PC-3 (cell line): ENCODE measurements at regions not wholly inside any gene's neighbourhood (a gene's known extent, or its start where the extent isn't known, plus 50 kb on each side); places are given as distances from the start of the nearest gene placed in this dataset.

Experiments used
- ATAC-seq: fragments of 200-7000 bp; cut with Tn5 transposase; 2 replicates; pipeline ENCODE4 v1.9.1; 2020; ENCODE audit warnings: mild to moderate bottlenecking, moderate library complexity
- BruUV-seq: library from RNA; stranded (reverse); fragments of 400-500 nt; replicated peaks from 2 replicates; lab custom pipeline; 2021; lab: Mats Ljungman, UMichigan
- CTCF ChIA-PET: fragments of 300-600 bp; sonication (Branson Sonifier 250); formaldehyde crosslinking; loops from one replicate; lab custom pipeline; 2022; ENCODE audit warnings: antibody characterized with exemption; lab: Charles Lee
- POLR2A ChIA-PET: fragments of 300-600 bp; sonication (Branson Sonifier 250); formaldehyde crosslinking; loops from one replicate; lab custom pipeline; 2022; ENCODE audit warnings: antibody characterized with exemption; ENCODE audit not compliant: unreplicated experiment; lab: Charles Lee
- DNase-seq: peaks from one replicate; pipeline ENCODE4 v3.0.0-alpha.2; 2015
- H2AFZ ChIP-seq: fragments of 300-600 bp; sonication (generic); 2 replicates; pipeline ENCODE4 v1.6.0; 2016; ENCODE audit warnings: antibody characterized with exemption, low read length
- H3F3A ChIP-seq: fragments of 300-600 bp; sonication (generic); one replicate; pipeline ENCODE4 v1.6.0; 2017; ENCODE audit warnings: antibody characterized with exemption, low read length, control low read depth, mild to moderate bottlenecking; ENCODE audit not compliant: unreplicated experiment
- H3K27ac ChIP-seq: fragments of 300-600 bp; sonication (generic); 2 replicates; pipeline ENCODE4 v1.5.1; 2016; ENCODE audit warnings: mild to moderate bottlenecking, low read length
- H3K27me3 ChIP-seq: fragments of 300-600 bp; sonication (generic); 2 replicates; pipeline ENCODE4 v1.6.1; 2016; ENCODE audit warnings: low read length, mixed read lengths
- H3K36me3 ChIP-seq: fragments of 300-600 bp; sonication (generic); 2 replicates; pipeline ENCODE4 v1.6.1; 2016; ENCODE audit warnings: low read depth, mixed run types, low read length, mixed read lengths
- H3K4me1 ChIP-seq: fragments of 300-600 bp; sonication (generic); 2 replicates; pipeline ENCODE4 v1.5.1; 2016; ENCODE audit warnings: low read length; ENCODE audit not compliant: insufficient read depth
- H3K4me2 ChIP-seq: fragments of 300-600 bp; sonication (generic); 2 replicates; pipeline ENCODE4 v1.6.0; 2016; ENCODE audit warnings: low read length
- H3K4me3 ChIP-seq: fragments of 300-600 bp; sonication (generic); 2 replicates; pipeline ENCODE4 v1.5.1; 2016; ENCODE audit warnings: mild to moderate bottlenecking, low read length, mixed read lengths
- H3K79me2 ChIP-seq: fragments of 300-600 bp; sonication (generic); 2 replicates; pipeline ENCODE4 v1.6.1; 2017; ENCODE audit warnings: low read length, mixed read lengths
- H3K9ac ChIP-seq: fragments of 300-600 bp; sonication (generic); 2 replicates; pipeline ENCODE4 v1.6.0; 2016; ENCODE audit warnings: mild to moderate bottlenecking, low read length
- H3K9me2 ChIP-seq: fragments of 300-600 bp; sonication (generic); replicated peaks from 2 replicates; pipeline ENCODE4 v1.6.1; 2016; ENCODE audit warnings: mixed run types, low read length, mixed read lengths
- H3K9me3 ChIP-seq: fragments of 300-600 bp; sonication (generic); 2 replicates; pipeline ENCODE4 v1.6.1; 2016; ENCODE audit warnings: low read length, mixed read lengths
- H4K20me1 ChIP-seq: fragments of 300-600 bp; sonication (generic); 2 replicates; pipeline ENCODE4 v1.6.1; 2016; ENCODE audit warnings: low read length, mixed read lengths
- CTCF ChIP-seq: fragments of 300-600 bp; sonication (generic); conservative IDR thresholded peaks from 2 replicates; pipeline ENCODE4 v1.5.1; 2017; ENCODE audit warnings: antibody characterized with exemption, low read depth, mild to moderate bottlenecking, low read length
- EZH2 ChIP-seq: fragments of 300-600 bp; sonication (generic); IDR thresholded peaks from one replicate; pipeline ENCODE4 v1.6.1; 2017; ENCODE audit warnings: antibody characterized with exemption, mild to moderate bottlenecking, low read length; ENCODE audit not compliant: unreplicated experiment
- EZH2phosphoT487 ChIP-seq: fragments of 300-600 bp; sonication (generic); IDR thresholded peaks from 2 replicates; pipeline ENCODE4 v1.6.1; 2018; ENCODE audit warnings: mild to moderate bottlenecking, antibody characterized with exemption, low read length, borderline replicate concordance
- intact Hi-C: fragments of 100-400 bp; cut with micrococcal nuclease; formaldehyde crosslinking; loops from 2 replicates; pipeline ENCODE4 v1.9.0; 2023

GRCh38 chr17:5862395-5862794, 207.8 kb upstream of the WSCD1 start:
- ChIA-PET CTCF (no interaction called here), POLR2A (interaction anchor here (0.7 kb wide), 1 partner anchor 17 kb away, joined by 7 read pairs; no protein-coding TSS in a partner anchor)
- DNase-seq = no peak
- BruUV-seq = no TSS peak
- Histone ChIP-seq H3K79me2 (no peaks in the 10 kb centered on the region), H4K20me1 (no peaks in the 10 kb centered on the region), H3F3A (no peaks in the 10 kb centered on the region), H3K27ac (no peak overlapping the region), H3K9me3 (no peaks in the 10 kb centered on the region), H3K9ac (no peak overlapping the region), H3K27me3 (no peaks in the 10 kb centered on the region), H3K4me1 (no peaks in the 10 kb centered on the region), H3K36me3 (no peaks in the 10 kb centered on the region), H3K4me2 (no peak overlapping the region), H3K4me3 (no peak overlapping the region), H3K9me2 (no peaks in the 10 kb centered on the region), H2AFZ (no peak overlapping the region)
- intact Hi-C loops = no loop called here
- no peak for ATAC-seq
- no peak for TF ChIP-seq EZH2

GRCh38 chr17:5864741-5865657, 205.2 kb upstream of the WSCD1 start:
- Histone ChIP-seq H2AFZ (no peak overlapping the region), H3K9me3 (no peaks in the 10 kb centered on the region), H3F3A (no peaks in the 10 kb centered on the region), H3K27me3 (no peaks in the 10 kb centered on the region), H3K79me2 (no peaks in the 10 kb centered on the region), H3K36me3 (no peaks in the 10 kb centered on the region), H3K4me2 (no peak overlapping the region), H3K9me2 (no peaks in the 10 kb centered on the region), H4K20me1 (no peaks in the 10 kb centered on the region), H3K4me1 (peaks cover under 1% of the 10 kb centered on the region; the same call in 1 of the 2 replicates), H3K4me3 (no peak overlapping the region), H3K27ac (no peak overlapping the region), H3K9ac (no peak overlapping the region)
- ChIA-PET POLR2A (no interaction called here), CTCF (no interaction called here)
- no TSS peak for BruUV-seq
- DNase-seq (no peak), ATAC-seq (no peak)
- TF ChIP-seq EZH2 (no peak), CTCF (no peak), EZH2phosphoT487 (no peak)
- intact Hi-C loops = no loop called here

- Histone ChIP-seq H3K36me3 (no peaks in the 10 kb centered on the region), H3K4me2 (no peak overlapping the region), H3K9me2 (no peaks in the 10 kb centered on the region), H3K9ac (no peak overlapping the region), H3K4me1 (peaks cover 11% of the 10 kb centered on the region), H3K27ac (no peak overlapping the region), H4K20me1 (no peaks in the 10 kb centered on the region), H3F3A (no peaks in the 10 kb centered on the region), H3K9me3 (no peaks in the 10 kb centered on the region), H3K4me3 (no peak overlapping the region), H2AFZ (no peak overlapping the region), H3K27me3 (no peaks in the 10 kb centered on the region), H3K79me2 (no peaks in the 10 kb centered on the region)
- TF ChIP-seq EZH2phosphoT487 (no peak), CTCF (no peak), EZH2 (no peak)
- intact Hi-C loops = no loop called here
- no TSS peak for BruUV-seq
- no peak for ATAC-seq
- ChIA-PET CTCF (no interaction called here), POLR2A (no interaction called here)
- DNase-seq = no peak
These were observed 203.2 kb upstream of the WSCD1 start for GRCh38 chr17:5866978-5867377.
